Small intestine (tissue), 7 donors: ENCODE measurements at regions not wholly inside any gene's neighbourhood (a gene's known extent, or its start where the extent isn't known, plus 50 kb on each side); places are given as distances from the start of the nearest gene placed in this dataset.

Source experiments
- DNase-seq, 2 donors: peaks; one replicate each; pipeline versions ENCODE4 v3.0.0 to v3.0.0-alpha.2; 2013
- FAIRE-seq: peaks from 2 replicates; lab custom pipeline; 2012; peaks lifted over from hg19 to GRCh38; lab: Jason Lieb, UNC
- H3K27ac ChIP-seq, 3 donors: one replicate each; pipeline ENCODE4 v1.5.1; 2013; ENCODE audit warnings: low read length in 2 of 3, mild to moderate bottlenecking in 2 of 3, control low read depth in 1 of 3, inconsistent platforms in 1 of 3, low read depth in 1 of 3, moderate library complexity in 1 of 3
- H3K27me3 ChIP-seq, 3 donors: one replicate each; pipeline ENCODE4 v1.6.1; 2013; ENCODE audit warnings: low read length in 3 of 3, inconsistent platforms in 1 of 3; ENCODE audit not compliant: control insufficient read depth in 3 of 3, insufficient read depth in 3 of 3
- H3K36me3 ChIP-seq, 3 donors: one replicate each; pipeline ENCODE4 v1.6.1; 2013; ENCODE audit warnings: low read length in 3 of 3, inconsistent platforms in 1 of 3, low read depth in 1 of 3, mild to moderate bottlenecking in 1 of 3, moderate library complexity in 1 of 3; ENCODE audit not compliant: control insufficient read depth in 3 of 3, insufficient read depth in 2 of 3
- H3K4me1 ChIP-seq, 3 donors: one replicate each; pipeline ENCODE4 v1.6.1; 2013; ENCODE audit warnings: low read length in 2 of 3, inconsistent platforms in 1 of 3, low read depth in 1 of 3, mild to moderate bottlenecking in 1 of 3, moderate library complexity in 1 of 3; ENCODE audit not compliant: control insufficient read depth in 3 of 3, insufficient read depth in 2 of 3
- H3K4me3 ChIP-seq, 3 donors: one replicate each; pipeline ENCODE4 v1.5.1; 2013; ENCODE audit warnings: low read length in 3 of 3, control low read depth in 1 of 3, inconsistent platforms in 1 of 3, low read depth in 1 of 3, mild to moderate bottlenecking in 1 of 3, moderate library complexity in 1 of 3
- H3K9me3 ChIP-seq, 2 donors: one replicate each; pipeline ENCODE4 v1.6.1; 2013; ENCODE audit warnings: low read depth in 1 of 2, low read length in 1 of 2; ENCODE audit not compliant: control insufficient read depth in 2 of 2, insufficient read depth in 1 of 2
- WGBS, 3 donors: extraction: QIAGEN DNeasy Blood & Tissue Kit; methylation state at CpG; one replicate each; pipeline ENCODE4 v1.1.7; 2013; 5-methylcytosine and 5-hydroxymethylcytosine counted together
- donor health status: healthy with polysubstance abuse.
- donor health status: control.
- donor health status: control.
- donor health status: Bipolar disorder and iron deficiency.
- donor health status: healthy.

GRCh38 chr2:144275340-144275739 lies 244.6 kb downstream of the ZEB2 start:
- Histone ChIP-seq H3K4me1 (no peaks in the 10 kb centered on the region), H3K27me3 (no peaks in the 10 kb centered on the region), H3K4me3 (no peak overlapping the region), H3K36me3 (no peaks in the 10 kb centered on the region), H3K27ac (no peak overlapping the region), H3K9me3 (no peaks in the 10 kb centered on the region)
- FAIRE-seq (no peak), DNase-seq (no peak)

GRCh38 chr2:144274131-144274530 lies 245.8 kb downstream of the ZEB2 start:
- no peak for DNase-seq
- Histone ChIP-seq H3K27ac (no peak overlapping the region), H3K27me3 (no peaks in the 10 kb centered on the region), H3K4me1 (no peaks in the 10 kb centered on the region), H3K4me3 (no peak overlapping the region), H3K9me3 (no peaks in the 10 kb centered on the region), H3K36me3 (no peaks in the 10 kb centered on the region)
- FAIRE-seq = no peak
- WGBS, 3 donors = 64 to 76% (median 70%) methylated on average over 2 of the region's 2 CpGs

GRCh38 chr2:144270951-144271350 lies 249.0 kb downstream of the ZEB2 start:
- FAIRE-seq (no peak), DNase-seq (no peak)
- 94 to 100% (median 98%) methylated on average over 1 of the region's 1 CpG for WGBS, 3 donors
- peaks cover 0 to 2% of the 10 kb centered on the region in 2 donors for H3K9me3 ChIP-seq
- no peaks in the 10 kb centered on the region for H3K36me3 ChIP-seq
- no peaks in the 10 kb centered on the region for H3K27me3 ChIP-seq
- H3K4me3 ChIP-seq = no peak overlapping the region
- H3K27ac ChIP-seq = no peak overlapping the region
- H3K4me1 ChIP-seq = peaks cover 0 to 3% (median 0%) of the 10 kb centered on the region in 3 donors

- no peak for FAIRE-seq
- DNase-seq = no peak
- WGBS, 3 donors = 91 to 93% (median 91%) methylated on average over 1 of the region's 1 CpG
- H3K9me3 ChIP-seq = peaks cover 0 to 2% of the 10 kb centered on the region in 2 donors
- H3K4me3 ChIP-seq = no peak overlapping the region
- H3K27me3 ChIP-seq = no peaks in the 10 kb centered on the region
- no peak overlapping the region for H3K27ac ChIP-seq
- H3K36me3 ChIP-seq = no peaks in the 10 kb centered on the region
- peaks cover 0 to 3% (median 0%) of the 10 kb centered on the region in 3 donors for H3K4me1 ChIP-seq
These were observed 251.8 kb downstream of the ZEB2 start for GRCh38 chr2:144268036-144268678.

- Histone ChIP-seq H3K4me3 (no peak overlapping the region), H3K27ac (no peak overlapping the region), H3K4me1 (peaks cover 0 to 3% (median 0%) of the 10 kb centered on the region in 3 donors), H3K36me3 (no peaks in the 10 kb centered on the region), H3K27me3 (no peaks in the 10 kb centered on the region), H3K9me3 (peaks cover 0 to 2% of the 10 kb centered on the region in 2 donors)
- 65 to 74% (median 67%) methylated on average over 2 of the region's 2 CpGs for WGBS, 3 donors
- no peak for FAIRE-seq
- DNase-seq = no peak
These were observed 252.7 kb downstream of the ZEB2 start for GRCh38 chr2:144267239-144267638.

- Histone ChIP-seq H3K27me3 (no peaks in the 10 kb centered on the region), H3K9me3 (peaks cover 0 to 2% of the 10 kb centered on the region in 2 donors), H3K4me1 (peaks cover 0 to 3% (median 0%) of the 10 kb centered on the region in 3 donors), H3K36me3 (no peaks in the 10 kb centered on the region), H3K27ac (no peak overlapping the region), H3K4me3 (no peak overlapping the region)
- DNase-seq (no peak), FAIRE-seq (no peak)
- WGBS, 3 donors = 95 to 100% (median 96%) methylated on average over 3 of the region's 3 CpGs
These were observed 254.3 kb downstream of the ZEB2 start for GRCh38 chr2:144265654-144266053.

GRCh38 chr2:144261966-144262365 lies 258.0 kb downstream of the ZEB2 start:
- H3K9me3 ChIP-seq = peaks cover 0 to 7% of the 10 kb centered on the region in 2 donors
- H3K36me3 ChIP-seq = no peaks in the 10 kb centered on the region
- 84 to 85% (median 85%) methylated on average over 2 of the region's 2 CpGs for WGBS, 3 donors
- DNase-seq = no peak
- no peak for FAIRE-seq
- no peak overlapping the region for H3K27ac ChIP-seq
- H3K4me1 ChIP-seq = no peaks in the 10 kb centered on the region
- no peak overlapping the region for H3K4me3 ChIP-seq
- H3K27me3 ChIP-seq = no peaks in the 10 kb centered on the region

GRCh38 chr2:144261336-144261735 lies 258.6 kb downstream of the ZEB2 start:
- no peak for DNase-seq
- H3K36me3 ChIP-seq = no peaks in the 10 kb centered on the region
- no peak overlapping the region for H3K4me3 ChIP-seq
- no peaks in the 10 kb centered on the region for H3K4me1 ChIP-seq
- H3K9me3 ChIP-seq = peaks cover 0 to 9% of the 10 kb centered on the region in 2 donors
- H3K27me3 ChIP-seq = no peaks in the 10 kb centered on the region
- H3K27ac ChIP-seq = no peak overlapping the region
- FAIRE-seq = no peak
- 55 to 80% (median 74%) methylated on average over 2 of the region's 2 CpGs for WGBS, 3 donors

GRCh38 chr2:144259332-144259731 lies 260.6 kb downstream of the ZEB2 start:
- DNase-seq (no peak), FAIRE-seq (no peak)
- WGBS, 3 donors = 95 to 97% (median 97%) methylated on average over 6 of the region's 6 CpGs
- Histone ChIP-seq H3K4me1 (no peaks in the 10 kb centered on the region), H3K27me3 (no peaks in the 10 kb centered on the region), H3K9me3 (peaks cover 0 to 20% of the 10 kb centered on the region in 2 donors), H3K4me3 (no peak overlapping the region), H3K36me3 (no peaks in the 10 kb centered on the region), H3K27ac (no peak overlapping the region)
